HG03521 (cell line): ENCODE measurements at regions not wholly inside any gene's neighbourhood (a gene's known extent, or its start where the extent isn't known, plus 50 kb on each side); places are given as distances from the start of the nearest gene placed in this dataset.
"Not testable (repeated sequence)": the region's sequence is repeated elsewhere in the genome, so short reads cannot be mapped to it uniquely, and the experiment has no call there.

Experiments
- ATAC-seq: cut with Tn5 transposase; IDR thresholded peaks from one replicate; pipeline ENCODE4 v1.9.1; 2021; ENCODE audit warnings: mild to moderate bottlenecking, moderate library complexity; ENCODE audit not compliant: unreplicated experiment

DNA sequence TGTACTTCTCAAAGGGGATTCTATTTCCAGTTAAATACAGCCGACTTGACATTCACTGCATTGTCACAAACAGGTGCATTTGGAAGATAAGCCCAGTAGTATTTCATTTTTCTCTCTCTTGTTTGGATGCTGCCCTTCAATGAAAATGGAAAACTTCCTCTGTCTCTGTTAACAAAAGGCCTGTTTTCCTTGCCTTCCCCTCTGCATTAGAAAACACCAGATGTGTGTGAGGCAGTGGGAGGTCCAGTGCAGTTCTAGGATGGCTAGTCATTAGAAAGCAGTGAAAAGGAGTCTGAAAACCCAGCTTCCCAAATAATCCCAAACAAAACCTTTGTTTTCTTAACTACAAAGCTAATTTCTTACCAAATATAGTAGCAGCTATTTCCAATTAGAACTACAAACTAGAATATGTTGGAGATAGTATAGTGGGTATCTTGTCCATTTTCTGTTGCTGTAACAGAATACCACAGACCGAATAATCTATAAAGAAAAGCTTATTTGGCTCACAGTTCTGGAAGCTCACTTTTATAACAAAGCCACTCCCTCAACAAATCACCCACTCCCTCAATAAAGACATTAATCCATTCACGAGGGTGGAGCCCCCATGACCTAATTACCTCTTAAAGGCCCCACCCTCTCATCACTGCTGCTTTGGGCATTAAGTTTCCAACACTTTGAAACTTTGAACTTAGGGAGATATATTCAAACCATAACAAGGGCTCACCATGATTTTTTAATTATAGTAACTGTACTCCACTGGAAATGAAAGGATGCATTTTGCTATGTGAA is 452.1 kb upstream of the RPS6KA3 start:
- ATAC-seq = no peak

DNA sequence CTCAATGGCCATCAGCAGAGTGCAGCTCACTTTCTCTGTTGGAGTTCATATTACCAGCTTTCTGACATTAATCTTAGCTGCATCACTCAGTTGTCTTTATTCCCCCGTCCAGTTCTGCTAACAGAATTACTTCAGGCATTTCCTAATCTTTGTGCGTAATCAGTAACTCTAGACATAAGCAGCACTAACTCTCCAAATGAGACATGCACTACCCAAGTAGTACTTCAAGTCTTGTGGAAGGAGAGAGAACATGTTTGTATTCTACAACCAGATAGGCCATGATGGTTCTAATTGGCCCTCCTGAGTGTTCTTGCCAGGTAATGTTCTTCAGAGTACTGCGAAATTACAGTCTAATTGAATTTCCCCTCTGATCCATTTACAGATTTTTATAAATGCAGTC is 448.5 kb upstream of the RPS6KA3 start:
- no peak for ATAC-seq

DNA sequence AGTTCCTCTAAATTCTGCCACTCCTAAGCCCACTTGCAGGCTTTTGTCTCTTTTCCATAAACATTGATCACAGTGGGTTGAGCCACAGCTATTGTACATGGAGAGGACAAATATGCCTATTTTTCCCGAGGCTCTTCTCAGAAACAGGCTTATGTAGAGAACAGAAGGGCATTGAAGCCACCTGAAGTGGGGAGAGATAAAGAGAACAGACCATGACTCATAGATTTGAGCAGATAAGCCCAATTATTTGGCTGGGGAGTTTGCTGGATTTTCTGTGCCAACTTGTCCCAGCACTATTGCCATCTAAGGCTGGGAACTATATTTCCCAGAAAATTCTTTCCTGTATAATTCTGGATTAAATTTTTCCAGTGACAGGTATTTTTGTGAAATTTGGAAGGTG is 446.1 kb upstream of the RPS6KA3 start:
- ATAC-seq = no peak

DNA sequence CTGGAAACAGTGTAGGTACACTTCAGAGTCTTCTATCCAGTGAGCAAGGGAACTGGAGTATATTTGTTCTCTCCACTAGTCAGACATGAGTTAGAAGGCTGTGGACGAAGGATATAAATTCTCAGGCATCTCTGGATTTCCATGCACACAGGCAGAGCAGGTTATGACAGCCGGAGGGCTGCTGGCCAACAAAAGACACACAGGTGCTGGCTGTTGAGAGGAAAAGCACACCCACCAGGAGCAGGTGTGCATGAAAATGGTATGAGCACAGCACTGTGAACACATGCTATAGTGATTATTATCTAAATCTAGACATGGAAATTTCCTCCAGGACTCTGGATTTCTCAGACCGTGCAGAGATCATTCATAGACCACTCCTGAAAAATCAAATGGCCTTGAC is 444.7 kb upstream of the RPS6KA3 start:
- ATAC-seq = no peak

DNA sequence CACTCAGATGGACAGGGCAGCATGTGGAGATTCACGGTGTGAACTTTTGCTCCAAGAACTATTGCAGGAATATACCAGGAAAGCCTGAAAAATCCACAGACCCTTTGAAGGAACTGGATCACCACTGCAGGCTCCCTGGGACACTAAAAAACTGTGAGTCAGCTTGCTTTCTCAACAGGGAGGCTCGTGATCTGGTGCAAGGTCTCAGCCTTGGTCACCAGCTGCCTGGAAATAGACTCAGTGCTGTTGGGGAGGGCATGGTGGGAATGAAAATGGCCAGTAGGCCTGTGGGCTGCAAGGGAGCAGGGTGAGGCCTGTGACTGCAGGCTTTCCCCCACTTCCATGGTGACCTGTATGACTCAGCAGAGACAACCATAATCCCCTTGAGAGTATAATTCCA is 426.4 kb upstream of the RPS6KA3 start:
- no peak for ATAC-seq

DNA sequence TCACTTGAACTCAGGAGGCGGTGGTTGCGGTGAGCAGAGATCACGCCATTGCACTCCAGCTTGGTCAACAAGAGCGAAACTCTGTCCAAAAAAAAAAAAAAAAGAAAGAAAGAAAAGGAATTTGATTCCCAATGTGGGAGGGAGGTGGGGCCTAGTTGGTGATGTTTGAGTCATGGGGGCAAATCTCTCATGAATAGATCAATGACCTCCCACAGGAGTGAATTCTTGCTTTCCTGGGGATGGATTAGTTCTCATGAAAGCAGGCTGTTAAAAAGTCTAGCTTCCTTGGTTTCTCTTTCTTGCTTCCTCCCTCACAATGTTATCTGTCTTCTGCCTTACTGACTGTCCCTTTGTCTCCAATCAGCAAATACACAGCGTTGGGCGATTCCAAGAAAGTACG is 419.5 kb upstream of the RPS6KA3 start:
- ATAC-seq = no peak

DNA sequence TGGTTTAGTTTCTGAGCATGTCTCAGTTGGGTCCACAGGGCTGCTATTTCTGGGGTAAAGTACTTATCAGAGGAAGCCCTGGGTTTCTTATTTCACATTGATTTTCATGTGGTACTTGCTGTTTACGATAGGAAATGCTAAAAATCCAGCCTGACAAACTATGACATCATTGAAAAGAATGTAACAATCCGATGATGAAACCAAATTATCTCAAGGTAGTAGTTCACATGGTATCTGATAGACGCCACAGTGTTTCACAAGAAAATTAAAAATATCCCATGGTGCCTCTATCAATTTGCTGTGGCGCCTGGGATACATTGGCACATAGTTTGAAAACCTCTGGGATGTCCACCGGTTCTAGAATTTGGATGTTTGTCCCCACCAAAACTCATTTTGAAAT is 418.9 kb upstream of the RPS6KA3 start:
- no peak for ATAC-seq

DNA sequence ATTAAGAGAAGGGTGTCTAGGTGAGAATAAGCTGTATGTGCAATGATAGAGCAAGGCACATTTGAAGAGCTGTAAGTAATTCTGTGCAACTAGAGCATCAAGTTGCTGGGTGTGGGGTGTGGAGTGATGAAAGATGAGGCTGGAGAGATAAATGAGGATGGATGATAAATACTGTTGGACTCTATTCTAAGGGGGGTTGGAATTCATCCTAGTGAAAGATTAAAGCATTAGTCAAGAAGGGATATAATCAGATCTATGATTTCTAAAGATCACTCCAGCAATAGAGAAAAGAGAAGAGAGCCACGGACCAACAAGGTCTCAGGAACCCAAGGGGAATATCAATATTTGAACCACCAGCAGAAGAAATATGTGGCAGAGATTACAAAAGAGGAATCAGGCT is 415.0 kb upstream of the RPS6KA3 start:
- ATAC-seq = no peak

DNA sequence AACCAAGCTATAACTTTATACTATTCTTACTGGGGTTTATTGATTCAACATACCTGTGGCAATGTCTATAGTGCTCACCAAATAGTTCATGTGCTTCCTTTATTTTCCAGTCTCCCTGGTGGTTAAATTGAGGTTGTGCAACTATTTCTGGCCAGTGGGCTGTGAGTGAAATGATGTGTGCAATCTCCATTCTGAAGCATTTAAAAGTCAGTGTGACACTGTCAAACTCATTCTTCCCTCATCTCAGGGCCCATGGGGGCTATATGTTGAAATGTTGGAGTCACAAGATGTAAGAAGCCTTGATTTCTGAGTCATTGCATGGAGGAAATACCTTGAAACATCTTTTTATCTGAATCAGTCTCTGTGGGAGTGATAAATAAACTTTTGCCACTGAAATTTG is 414.3 kb upstream of the RPS6KA3 start:
- ATAC-seq = no peak

DNA sequence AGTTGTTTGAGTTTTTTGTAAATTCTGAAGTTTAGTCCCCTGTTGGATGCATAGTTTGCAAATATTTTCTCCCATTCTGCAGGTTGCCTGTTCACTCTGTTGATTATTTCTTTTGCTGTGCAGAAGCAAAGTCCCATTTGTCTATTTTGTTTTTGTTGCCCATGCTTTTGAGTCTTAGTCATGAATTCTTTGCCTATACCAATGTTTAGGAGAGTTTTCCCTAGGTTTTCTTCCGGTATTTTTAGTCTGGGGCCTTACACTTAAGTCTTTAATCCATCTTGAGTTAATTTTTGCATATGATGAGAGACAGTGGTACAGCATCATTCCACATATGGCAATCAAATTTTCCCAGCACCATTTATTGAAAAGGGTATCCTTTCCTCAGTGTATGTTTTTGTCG is 405.8 kb upstream of the RPS6KA3 start:
- no peak for ATAC-seq

DNA sequence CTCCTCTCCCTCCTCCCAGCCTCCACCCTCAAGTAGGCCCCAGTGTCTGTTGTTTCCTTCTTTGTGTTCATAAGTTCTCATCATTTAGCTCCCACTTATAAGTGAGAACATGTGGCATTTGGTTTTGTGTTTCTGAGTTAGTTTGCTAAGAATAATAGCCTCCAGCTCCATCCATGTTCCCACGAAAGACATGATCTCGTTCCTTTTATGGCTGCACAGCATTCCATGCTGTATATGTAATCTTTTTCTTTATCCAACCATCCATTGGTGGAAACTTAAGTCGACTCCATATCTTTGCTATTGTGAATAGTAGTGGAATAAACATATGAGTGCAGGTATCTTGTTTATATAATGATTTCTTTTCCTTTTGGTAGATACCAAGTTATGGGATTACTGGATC is 405.0 kb upstream of the RPS6KA3 start:
- not testable (repeated sequence) for ATAC-seq

DNA sequence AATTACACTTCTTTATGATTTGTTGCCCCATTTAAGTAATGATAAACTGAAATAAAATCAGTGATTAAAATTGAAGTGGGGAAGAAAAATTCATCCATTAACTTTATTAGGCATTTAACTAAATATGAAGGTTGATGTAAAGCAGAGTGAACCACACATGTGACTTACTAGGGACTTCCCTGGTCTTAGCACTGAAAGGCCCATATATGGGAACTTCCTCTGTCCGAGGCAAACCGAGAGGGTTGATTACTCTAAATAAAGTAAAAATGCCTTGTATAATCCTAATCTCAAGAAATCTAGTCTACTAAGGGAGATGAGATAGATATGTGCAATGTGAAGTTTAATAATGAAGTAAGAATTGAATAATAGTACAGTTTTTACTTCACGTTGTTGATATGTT is 403.9 kb upstream of the RPS6KA3 start:
- no peak for ATAC-seq

DNA sequence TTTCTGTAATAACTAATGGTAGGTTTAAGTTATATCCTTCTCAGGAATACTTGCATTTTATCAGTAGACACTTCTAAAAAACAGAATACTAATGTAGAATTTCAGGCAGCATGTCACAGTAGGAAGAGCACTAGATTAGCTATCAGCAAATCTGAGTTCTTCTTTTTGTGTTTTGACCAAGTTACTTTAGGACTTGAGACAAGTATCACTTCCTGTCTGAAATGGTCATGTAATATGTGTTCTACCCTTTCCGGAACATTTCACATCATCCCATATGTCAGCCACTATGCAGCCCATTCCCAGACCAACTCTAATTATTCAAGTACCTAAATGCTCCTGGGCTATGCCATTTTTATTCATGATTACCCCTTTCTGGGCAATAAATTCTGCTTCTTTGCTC is 401.8 kb upstream of the RPS6KA3 start:
- no peak for ATAC-seq

DNA sequence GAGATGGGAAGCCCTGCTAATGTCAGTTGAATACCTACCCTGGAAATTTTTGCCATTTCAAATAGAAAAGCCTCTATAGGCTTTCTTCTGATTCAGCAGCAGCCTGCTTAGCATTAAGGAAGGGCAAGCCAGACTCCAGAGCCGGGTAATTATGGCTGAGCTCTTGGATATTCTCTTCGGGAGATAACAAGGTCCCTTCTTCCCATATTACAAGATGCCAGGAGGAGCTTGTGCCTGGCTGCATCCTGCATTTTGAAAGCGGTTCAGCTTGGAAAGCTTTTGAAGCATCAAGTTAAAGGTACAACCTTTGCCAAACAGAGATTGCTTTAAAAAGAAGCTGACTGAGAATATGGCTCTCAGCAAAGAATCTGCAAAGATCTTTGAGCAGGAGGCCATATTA is 399.6 kb upstream of the RPS6KA3 start:
- ATAC-seq = no peak

DNA sequence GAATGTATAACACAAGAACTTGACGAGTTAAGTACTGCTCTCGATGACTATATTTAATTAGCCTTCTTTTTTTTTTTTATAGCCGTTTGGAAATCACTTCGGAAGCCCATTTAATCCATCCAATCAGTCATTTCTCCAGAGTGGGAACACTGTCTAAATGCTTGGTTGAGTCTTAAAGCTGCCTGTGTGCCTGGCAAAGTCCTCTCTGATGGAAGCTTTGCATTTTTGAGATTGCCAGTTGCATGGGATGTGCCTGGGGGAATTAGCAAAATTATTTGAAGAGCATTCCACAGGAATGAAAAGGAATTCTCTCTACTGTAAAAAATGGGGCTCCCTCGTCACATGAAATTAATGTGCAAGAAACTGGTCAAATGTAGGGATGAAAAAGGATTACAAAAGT is 398.8 kb upstream of the RPS6KA3 start:
- ATAC-seq = no peak

DNA sequence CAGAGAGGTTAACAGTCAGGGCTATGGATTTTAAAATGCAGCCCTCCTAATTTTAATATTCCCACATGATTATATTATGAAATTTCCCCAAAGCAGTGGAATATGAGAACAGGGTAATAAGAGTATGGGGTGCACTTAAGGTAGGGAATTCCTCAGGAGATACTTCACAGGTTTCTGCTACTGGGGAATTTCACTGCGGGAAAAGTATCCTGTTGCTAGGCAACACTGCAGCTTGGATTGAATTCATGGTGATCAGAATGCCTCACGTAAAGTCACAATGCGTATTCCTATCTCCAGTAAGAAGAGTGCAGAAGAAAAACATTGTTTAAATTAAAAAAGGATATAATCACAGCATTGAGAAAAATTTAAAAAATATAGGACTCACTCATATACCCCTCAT is 398.1 kb upstream of the RPS6KA3 start:
- no peak for ATAC-seq

DNA sequence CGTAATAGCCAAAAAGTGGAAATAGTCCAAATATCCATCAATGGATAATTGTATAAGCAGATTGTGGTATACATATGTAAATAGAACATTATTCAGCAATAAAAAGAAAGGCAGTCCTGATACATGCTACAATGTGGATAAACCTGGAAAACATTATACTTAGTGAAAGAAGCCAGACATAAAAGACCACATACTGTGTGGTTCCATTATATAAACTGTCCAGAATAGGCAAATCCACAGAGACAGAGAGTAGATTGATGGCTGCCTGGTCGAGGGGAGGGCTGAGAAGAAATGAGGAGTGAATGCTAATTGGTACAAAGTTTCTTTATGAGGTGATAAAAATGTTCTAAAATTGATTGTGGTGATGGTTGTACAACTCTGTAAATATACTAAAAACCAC is 397.4 kb upstream of the RPS6KA3 start:
- ATAC-seq = no peak

DNA sequence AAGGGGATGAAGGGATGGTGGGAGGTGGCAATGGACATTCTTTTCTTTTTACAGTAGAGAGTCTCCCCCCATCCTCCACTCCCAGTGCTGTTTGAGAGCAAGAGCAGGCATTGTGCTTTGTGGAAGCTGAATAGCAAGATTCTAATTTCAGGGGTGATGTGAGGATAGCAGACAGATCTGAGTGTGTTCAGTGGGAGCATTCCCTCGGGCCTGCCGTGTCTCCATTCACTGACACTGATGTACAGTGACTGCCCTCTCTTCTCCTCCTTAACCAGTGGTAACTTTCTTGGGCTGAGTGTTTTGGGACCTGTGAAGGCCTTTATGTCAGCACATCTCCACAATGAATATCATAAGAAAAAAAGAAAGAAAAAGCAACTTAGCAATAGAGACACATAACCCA is 396.6 kb upstream of the RPS6KA3 start:
- ATAC-seq = no peak

DNA sequence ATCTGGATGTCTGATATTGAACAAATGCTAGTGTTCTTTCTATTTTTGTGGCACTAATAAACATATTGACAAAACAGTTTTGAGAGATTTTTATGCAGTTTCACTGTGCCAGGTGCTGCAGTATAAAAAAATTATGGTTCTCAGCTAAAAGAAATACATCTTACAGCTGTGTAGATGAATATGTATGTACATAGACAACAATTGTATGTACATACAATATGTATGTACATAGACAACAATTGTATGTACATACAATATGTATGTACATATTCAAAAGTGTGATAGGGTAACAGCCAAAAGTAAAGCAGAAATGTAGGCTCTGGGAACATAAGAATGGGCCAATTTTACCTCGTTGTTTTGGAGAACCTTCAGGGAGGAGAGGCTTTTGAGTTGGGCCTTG is 390.0 kb upstream of the RPS6KA3 start:
- ATAC-seq = no peak

DNA sequence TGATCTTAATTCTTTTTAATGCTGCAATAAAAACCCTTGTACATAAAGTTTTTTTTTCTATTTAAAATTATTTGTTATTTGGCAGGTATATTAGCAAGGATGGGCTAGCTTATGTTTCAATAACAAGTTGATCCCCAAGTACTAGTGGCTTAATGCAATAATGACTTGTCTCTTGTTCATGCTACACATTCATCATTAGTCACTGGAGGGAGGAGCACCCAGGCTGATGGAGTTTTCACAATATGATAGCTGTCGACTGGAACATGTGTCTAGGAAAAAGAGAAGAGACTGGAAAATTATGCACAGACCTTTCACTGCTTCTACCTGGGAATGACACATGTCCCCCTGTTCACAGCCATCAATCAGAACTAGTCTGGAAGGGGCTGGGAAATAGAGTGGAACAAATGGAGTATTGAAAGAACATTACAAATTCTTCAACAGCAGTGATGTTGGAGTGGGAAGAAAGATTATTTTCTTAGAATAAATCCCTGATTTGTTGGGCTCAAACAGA is 387.9 kb upstream of the RPS6KA3 start:
- no peak for ATAC-seq

DNA sequence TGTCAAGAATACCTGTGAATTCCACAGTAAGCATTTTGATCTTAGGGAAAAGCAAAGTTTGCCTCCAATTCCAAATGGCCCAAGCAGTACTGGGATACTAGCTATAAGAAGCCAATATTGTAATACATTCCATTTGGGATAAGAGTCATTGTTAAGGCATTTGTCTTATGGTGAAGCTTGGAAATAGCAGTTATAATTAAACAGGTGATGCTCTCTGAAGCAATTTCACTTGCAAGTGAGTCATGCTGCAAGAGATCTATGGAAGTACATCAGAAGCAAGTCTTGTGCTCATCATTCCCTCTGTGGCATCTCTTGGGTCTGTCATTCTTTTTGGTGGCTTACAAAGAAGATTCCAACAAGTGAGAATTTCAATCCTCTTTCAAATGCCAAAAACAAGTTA is 386.4 kb upstream of the RPS6KA3 start:
- ATAC-seq = no peak

DNA sequence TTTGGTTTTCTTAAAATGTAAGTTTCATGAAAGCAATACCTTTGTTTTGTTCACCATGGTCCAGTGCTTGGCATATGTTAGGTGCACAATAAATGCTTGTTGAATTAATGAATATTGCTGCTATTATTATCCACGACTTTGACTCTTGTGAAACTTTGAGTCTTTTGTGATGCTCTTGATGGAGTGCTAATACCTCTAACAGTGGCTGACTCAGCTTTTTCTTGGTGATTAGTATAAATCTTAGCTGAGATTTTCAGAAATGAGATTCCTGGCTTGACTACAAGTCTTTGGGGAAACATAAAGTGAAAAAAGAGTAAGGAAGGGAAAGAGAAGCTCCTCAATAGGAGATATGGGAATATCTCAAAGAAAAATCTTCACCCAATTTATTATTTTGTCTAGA is 375.2 kb upstream of the RPS6KA3 start:
- no peak for ATAC-seq

DNA sequence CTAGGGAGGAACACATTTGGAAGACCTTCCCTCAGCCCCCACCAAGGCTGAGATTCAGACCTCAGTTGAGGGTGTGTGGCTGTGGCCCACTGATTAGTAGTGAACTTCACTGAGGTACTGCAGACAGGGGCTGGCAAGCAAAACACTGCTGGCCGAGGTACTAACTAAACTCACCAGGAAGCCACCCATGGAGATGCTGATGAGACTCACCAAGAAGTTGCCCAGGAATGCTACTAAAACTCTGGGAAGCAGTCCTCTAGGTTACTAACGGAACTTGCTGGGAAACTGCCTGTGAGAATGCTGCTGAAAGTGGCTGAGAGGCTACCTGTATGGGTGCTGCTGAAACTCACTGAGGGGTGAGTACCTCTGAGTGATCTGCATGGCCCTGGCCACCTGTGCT is 372.4 kb upstream of the RPS6KA3 start:
- ATAC-seq = no peak
